Fibroblast of upper back skin (primary cell): ENCODE measurements at regions not wholly inside any gene's neighbourhood (a gene's known extent, or its start where the extent isn't known, plus 50 kb on each side); places are given as distances from the start of the nearest gene placed in this dataset.

Experiments
- DNase-seq: peaks from one replicate; pipeline ENCODE4 v3.0.0-alpha.2; 2013

GRCh38 chr16:51761001-51761400 lies 609.9 kb upstream of the SALL1 start:
- DNase-seq, result no peak

- DNase-seq, result no peak
Observed at GRCh38 chr16:51759999-51760398, 608.9 kb upstream of the SALL1 start.

GRCh38 chr16:51759329-51759728 lies 608.3 kb upstream of the SALL1 start:
- DNase-seq, result no peak

DNA sequence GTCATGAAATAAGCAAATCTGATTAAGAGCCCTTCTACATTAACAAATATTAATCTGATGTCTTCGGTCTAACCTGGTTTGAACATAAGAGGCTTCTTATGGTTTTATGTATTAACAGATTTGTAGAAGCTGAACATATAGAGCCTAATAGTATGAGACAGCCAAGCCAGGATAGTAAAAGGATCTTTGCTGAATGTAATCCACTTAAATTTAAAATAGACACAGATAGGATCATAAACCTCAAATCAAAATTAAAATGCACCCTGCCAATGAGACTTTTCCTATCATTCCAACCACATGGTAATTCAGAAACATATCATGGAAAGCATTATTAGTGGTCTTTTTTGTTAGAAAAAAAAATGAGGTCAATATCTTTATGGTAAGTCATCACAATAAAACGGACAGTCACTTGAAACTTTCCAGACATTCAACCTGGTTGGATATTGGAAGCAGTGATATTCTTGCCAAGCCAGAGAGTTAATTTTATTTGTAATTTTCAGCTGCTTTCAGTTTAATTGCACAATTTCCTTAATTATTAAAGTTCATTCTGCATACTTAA lies 606.9 kb upstream of the SALL1 start:
- no peak for DNase-seq

DNA sequence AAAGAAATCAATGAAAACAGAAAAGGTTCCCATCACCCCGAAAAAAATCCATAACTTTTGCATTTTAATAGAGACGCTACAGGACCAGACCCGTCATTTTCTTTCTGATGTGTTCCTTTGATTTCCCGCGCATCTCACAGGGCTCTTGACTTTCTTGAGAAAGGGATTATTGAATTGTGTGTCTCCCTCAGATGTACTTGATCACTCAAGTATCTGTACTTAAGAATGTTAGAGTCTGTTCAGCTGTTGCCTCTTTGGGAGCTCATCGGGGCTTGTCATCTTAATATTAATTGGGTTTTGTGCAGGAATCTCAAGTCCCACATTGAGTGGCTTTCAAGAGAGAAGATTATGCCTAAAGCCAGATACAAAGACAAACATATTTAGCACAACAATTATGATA lies 606.4 kb upstream of the SALL1 start:
- no peak for DNase-seq

- DNase-seq, result no peak
Observed at GRCh38 chr16:51757124-51757470, 606.0 kb upstream of the SALL1 start.

DNA sequence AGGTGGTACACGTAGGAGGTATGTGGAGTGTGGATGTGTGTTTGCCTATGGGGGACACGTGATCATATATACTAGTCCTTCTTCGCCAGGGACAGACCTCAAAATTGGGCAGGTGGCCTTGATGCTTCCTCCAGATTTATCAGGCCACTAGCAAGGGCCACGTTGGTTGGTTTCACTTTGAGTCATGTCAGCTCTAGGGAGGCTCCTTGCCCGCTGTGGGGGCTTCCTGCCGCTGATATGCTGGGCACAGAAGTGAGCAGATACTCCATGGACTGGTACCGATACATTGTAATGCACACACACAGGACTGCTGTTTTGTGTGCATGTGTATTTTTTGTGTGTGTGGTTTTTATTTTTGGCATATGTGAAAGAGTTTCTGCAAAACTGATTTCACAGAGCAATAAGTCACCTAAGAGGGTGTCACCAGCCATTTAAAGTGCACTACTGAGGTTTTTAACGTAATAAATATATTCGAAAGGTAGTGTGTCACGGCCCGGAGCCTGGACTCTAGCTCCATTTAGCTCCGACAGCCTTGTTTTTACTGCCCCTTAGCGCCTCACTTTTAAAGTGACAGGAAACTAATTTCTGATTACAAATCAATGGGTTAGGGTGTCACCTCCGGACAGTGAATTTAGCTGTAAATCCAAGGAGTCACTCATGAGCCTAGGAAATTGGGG lies 605.5 kb upstream of the SALL1 start:
- no peak for DNase-seq

DNA sequence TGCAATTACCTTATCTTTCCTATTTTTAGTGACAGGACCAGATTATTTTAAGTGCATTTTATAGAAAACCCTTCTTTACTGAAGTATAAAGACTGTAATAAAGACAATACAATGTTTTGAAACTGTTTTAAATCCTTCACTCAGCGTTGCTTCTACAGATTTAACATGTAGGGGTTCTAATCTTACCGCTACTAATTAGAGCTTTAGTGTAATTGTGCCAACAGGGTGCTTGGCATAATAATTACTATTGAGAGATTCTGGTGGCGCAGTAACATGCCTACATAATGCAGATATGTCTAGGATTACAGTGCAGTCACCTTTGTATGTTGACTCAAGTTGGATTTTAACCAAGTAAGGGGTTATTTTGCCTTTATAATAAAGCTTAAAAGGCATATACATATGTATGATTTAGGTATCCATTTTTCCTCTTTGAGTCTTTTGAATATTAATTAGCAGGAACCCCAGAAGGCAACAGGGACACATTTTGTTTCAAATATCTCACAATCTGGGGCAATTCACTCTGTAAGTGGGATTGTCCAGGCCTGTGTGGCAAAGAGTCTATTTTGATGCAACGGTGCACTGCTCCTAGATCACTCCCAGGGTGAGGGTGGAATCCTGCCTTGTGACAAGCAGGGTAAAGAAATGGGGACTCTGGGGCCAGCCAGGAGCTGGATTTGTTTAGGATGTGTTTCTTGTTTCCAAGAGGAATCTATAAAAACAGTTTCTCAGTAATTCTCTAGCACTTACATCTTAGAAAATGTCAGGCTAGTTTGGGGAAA lies 604.7 kb upstream of the SALL1 start:
- no peak for DNase-seq

GRCh38 chr16:51755039-51755501 lies 604.0 kb upstream of the SALL1 start:
- no peak for DNase-seq

DNA sequence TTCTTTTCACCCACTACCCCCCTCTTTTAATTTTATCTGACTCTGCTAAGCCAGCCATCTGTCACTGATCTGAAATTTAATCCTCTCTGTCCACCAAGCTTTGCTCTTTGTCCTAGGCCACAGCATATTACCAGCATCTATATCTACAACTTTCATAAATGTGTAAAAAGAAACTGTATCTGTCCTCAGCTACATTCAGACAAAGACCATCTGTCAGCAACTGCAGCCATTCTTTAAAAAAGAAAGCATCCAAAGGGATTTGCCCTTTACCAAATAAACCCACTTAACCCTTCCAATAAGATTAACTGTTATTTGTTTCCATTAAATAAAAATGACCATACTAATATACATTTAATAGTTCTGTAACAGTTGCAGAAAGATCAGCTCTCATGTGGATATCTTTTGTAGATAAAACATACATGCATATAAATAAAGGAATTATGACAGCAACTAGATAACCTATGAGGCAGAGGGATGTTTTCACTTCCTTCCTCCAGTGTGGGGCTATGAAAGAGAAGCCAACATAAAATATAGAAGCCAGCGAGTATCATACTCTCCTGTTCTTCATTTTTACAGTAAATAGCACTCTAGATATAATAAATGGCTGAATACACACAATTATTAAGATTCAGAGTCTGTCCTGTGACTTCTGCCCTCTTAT lies 602.5 kb upstream of the SALL1 start:
- no peak for DNase-seq

- DNase-seq, result no peak
Observed at GRCh38 chr16:51752438-51752995, 601.4 kb upstream of the SALL1 start.

- DNase-seq, result no peak
Observed at GRCh38 chr16:51747329-51747728, 596.3 kb upstream of the SALL1 start.

GRCh38 chr16:51734220-51734619 lies 583.1 kb upstream of the SALL1 start:
- no peak for DNase-seq

- no peak for DNase-seq
Observed at GRCh38 chr16:51733181-51733580, 582.1 kb upstream of the SALL1 start.

DNA sequence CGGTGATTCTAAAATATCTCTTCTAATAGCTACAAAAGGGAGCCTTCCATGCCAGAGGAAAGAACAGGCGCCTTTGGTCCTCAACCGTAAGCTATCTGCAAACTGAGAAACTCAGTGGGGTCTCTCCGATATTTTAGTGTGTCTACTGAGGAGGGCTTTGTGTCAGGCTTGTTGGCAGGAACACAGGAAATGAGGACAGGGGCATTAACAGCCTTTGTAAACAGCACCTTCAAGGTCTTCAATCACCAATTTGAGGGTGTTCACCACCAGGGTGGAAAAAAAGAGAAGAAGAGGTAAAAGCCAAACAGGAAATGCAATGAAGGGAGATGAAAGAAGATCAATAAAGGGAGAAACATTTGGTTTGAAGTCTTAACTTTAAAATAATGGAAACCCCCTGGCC lies 580.1 kb upstream of the SALL1 start:
- no peak for DNase-seq

DNA sequence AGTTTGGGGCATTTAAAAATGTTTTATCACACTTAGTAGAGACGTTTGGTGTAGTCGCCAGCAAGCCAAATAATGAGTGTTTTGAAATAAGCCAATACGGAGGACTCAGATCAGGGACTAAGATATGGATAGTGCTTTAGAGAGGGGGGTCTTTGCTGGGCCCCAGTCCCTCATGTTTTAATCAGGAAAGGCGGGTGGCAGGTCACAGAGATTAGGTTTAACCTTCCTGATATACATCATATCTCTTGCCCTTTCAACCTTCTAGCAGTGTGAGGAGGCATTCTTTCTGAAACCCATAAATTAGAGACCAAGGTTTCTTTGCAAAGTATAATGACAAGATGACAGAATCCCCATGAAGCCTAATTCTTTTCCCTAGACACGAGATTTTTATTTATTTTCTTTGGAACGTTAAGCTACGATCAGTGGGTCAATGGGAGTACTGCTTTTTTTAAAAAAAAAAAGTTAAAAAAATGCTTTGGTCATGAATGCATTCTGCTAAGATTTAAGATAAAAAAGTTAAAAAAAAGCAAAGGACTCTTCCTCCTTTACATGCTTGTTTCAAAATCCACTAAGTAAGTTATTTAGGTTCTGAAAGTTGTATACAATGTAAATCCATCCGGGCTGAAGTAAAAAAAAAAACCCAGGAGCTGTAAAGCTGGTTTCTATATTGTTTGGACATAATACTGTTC lies 572.1 kb upstream of the SALL1 start:
- no peak for DNase-seq

DNA sequence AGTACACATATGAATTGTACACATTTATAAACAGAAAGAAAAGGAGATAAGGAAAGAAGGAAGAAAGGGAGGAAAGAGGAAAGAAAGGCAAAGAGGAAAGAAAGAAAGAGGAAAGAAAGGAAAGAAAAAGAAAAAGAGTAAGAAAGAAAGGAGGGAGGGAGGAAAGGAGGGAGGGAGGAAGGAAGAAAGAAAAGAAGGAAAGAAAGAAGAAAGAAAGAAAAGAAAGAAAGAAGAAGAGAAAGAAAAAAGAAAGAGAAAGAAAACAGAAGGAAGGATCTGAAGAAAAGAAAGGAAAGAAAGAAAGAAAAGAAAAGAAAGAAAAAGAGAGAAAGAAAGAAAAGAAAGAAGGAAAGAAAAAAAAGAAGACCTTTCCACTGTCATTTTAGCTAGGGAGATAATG lies 571.4 kb upstream of the SALL1 start:
- DNase-seq, result no peak

DNA sequence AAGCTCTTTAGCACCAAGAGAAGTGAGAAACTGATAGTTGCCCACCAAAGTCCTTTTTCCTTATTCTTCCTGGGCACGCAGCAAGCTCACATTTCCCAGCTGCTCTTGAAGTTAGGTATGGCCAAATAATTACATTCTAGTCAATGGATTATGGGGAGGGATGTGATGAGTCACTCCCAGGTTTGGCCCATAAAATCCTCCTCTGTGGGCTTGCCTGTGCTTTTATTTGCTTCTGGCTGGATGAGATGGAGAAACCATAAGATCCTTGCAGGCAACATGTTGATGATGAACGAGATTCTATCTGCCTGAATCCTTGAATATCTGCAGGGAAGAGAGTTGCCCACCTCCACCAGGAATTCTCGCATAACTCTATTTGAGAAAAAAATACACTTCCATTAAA lies 568.3 kb upstream of the SALL1 start:
- no peak for DNase-seq

DNA sequence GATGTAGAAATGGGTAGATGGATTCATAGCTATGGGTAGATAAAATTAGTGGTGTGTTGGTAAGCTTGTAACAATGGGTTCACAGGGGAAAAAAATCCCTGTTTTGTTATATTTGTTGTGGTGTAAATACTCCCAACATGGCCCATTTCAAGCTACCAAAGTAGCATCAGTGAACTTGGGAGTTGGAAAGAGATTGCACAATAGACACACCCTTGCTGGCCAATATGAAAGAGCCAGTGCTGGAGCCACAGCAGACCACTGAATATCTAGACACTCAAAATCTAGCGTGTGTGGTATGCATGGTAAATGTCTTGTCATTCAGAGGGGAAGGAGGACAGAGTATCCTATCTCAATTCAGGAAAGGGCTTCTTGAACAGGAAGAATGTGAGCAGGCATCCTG lies 565.1 kb upstream of the SALL1 start:
- DNase-seq, result no peak

DNA sequence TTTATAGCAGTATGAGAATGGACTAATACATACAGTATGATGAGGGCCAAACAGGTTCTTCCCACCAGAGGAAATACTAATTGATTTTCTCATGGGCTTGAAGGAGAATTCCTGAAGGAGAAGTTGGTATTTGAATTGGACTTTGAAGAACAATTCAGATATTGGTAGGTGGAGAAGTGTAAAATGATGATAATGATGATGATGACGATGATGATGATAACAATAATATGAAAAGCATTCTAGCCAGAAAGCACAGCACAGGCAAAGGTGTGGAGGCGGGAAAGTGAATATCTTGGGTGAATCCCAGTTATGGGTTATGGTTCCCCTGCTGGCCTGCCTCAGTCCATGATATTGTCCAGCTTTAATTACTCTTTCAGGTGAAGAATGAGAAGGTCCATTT lies 562.4 kb upstream of the SALL1 start:
- DNase-seq, result no peak

GRCh38 chr16:51710905-51711563 lies 560.0 kb upstream of the SALL1 start:
- no peak for DNase-seq

- DNase-seq, result no peak
Observed at GRCh38 chr16:51710186-51710585, 559.1 kb upstream of the SALL1 start.
